ENCODE measurements at regions not wholly inside any gene's neighbourhood (a gene's known extent, or its start where the extent isn't known, plus 50 kb on each side); places are given as distances from the start of the nearest gene placed in this dataset.

GRCh38 chr9:31355159-31355882 is 1029.1 kb upstream of the ACO1 start:
- ChIA-PET POLR2A (no interaction called here), CTCF (ENCODE audit: low intra/inter-chr PET ratio) (no interaction called here)
- H3K9ac ChIP-seq (ENCODE audit: insufficient read depth in 1 of 2, low read depth in 2 of 2, low read length in 2 of 2) = no peak overlapping the region
- ATAC-seq (no peak), FAIRE-seq (no peak), DNase-seq (ENCODE audit: extremely low read depth in 1 of 4, low spot score in 3 of 4) (no peak)
- no peaks in the 10 kb centered on the region for H3K79me2 ChIP-seq (ENCODE audit: control insufficient read depth, insufficient read depth, low read length)
- no peak overlapping the region for H3K27ac ChIP-seq (ENCODE audit: extremely low read depth, low read depth, low read length)
- H3K9me1 ChIP-seq (ENCODE audit: control insufficient read depth, insufficient read depth, low read length) = no peaks in the 10 kb centered on the region
- H3K4me3 ChIP-seq = no peak overlapping the region
- H2AFZ ChIP-seq (ENCODE audit: low read depth, low read length) = no peak overlapping the region
- H3K27me3 ChIP-seq (ENCODE audit: control insufficient read depth in 2 of 2, insufficient read depth in 2 of 2, low read length in 2 of 2) = no peaks in the 10 kb centered on the region
- H4K20me1 ChIP-seq (replicated peaks; ENCODE audit: control insufficient read depth, insufficient read depth, low read length) = no peaks in the 10 kb centered on the region
- no CpG with 5 or more reads among the region's 5 CpGs for WGBS (ENCODE audit: insufficient coverage, low coverage, missing lambda C conversion rate)
- no peaks in the 10 kb centered on the region for H3K9me3 ChIP-seq (replicated peaks; ENCODE audit: control insufficient read depth, insufficient read depth, low read depth, low read length)
- H3K36me3 ChIP-seq (ENCODE audit: control insufficient read depth, insufficient read depth, low read length) = no peaks in the 10 kb centered on the region
- intact Hi-C loops (cut with micrococcal nuclease) = no loop called here
- H3K4me2 ChIP-seq (ENCODE audit: insufficient read depth, low read length) = no peak overlapping the region
- in situ Hi-C loops (cut with MboI) = no loop called here
- H3K4me1 ChIP-seq (replicated peaks in 1 of 2; ENCODE audit: control insufficient read depth in 2 of 2, insufficient read depth in 2 of 2, low read length in 2 of 2) = no peaks in the 10 kb centered on the region
- no TSS peak for BruUV-seq (replicated peaks)
- TF ChIP-seq SRSF9 (IDR thresholded peaks at IDR 0.05; ENCODE audit: borderline replicate concordance, low read depth, low read length) (no peak), NFE2 (IDR thresholded peaks at IDR 0.05; ENCODE audit: low read depth) (no peak), BHLHE40 (IDR thresholded peaks at IDR 0.05; ENCODE audit: low read length) (no peak), IRF2 (CRISPR knock-in tag; IDR thresholded peaks at IDR 0.05) (no peak), CCNT2 (IDR thresholded peaks at IDR 0.05; ENCODE audit: borderline replicate concordance, extremely low read depth, insufficient read length, low read depth, low read length) (no peak), AFF4 (CRISPR knock-in tag; IDR thresholded peaks at IDR 0.05) (no peak), ATF2 (CRISPR knock-in tag; IDR thresholded peaks at IDR 0.05) (no peak), ATF7 (IDR thresholded peaks at IDR 0.05) (no peak), XRCC4 (IDR thresholded peaks at IDR 0.05; ENCODE audit: extremely low read depth, insufficient read depth, insufficient read length) (no peak), POLR3G (IDR thresholded peaks at IDR 0.05; ENCODE audit: extremely low read depth, insufficient read length, insufficient replicate concordance) (no peak), TBL1XR1 (IDR thresholded peaks at IDR 0.05; ENCODE audit: low read length in 2 of 2) (no peak), GTF2A2 (tag; IDR thresholded peaks at IDR 0.05) (no peak), PRPF4 (IDR thresholded peaks at IDR 0.05; ENCODE audit: insufficient read depth, low read depth, low read length, poor library complexity, severe bottlenecking) (no peak), U2AF1 (optimal IDR thresholded peaks at IDR 0.05; ENCODE audit: low read depth, low read length) (no peak)
- TF ChIP-seq, protein P1, sequence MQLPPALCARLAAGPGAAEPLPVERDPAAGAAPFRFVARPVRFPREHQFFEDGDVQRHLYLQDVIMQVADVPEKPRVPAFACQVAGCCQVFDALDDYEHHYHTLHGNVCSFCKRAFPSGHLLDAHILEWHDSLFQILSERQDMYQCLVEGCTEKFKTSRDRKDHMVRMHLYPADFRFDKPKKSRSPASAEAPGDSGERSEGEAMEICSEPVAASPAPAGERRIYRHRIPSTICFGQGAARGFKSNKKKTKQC (CRISPR knock-in tag; IDR thresholded peaks at IDR 0.05) = no peak
- TF ChIP-seq, protein P2, sequence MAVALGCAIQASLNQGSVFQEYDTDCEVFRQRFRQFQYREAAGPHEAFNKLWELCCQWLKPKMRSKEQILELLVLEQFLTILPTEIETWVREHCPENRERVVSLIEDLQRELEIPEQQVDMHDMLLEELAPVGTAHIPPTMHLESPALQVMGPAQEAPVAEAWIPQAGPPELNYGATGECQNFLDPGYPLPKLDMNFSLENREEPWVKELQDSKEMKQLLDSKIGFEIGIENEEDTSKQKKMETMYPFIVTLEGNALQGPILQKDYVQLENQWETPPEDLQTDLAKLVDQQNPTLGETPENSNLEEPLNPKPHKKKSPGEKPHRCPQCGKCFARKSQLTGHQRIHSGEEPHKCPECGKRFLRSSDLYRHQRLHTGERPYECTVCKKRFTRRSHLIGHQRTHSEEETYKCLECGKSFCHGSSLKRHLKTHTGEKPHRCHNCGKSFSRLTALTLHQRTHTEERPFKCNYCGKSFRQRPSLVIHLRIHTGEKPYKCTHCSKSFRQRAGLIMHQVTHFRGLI (CRISPR knock-in tag; IDR thresholded peaks at IDR 0.05) = no peak

Measured in K562 (cell line).